ENCODE measurements at regions not wholly inside any gene's neighbourhood (a gene's known extent, or its start where the extent isn't known, plus 50 kb on each side); places are given as distances from the start of the nearest gene placed in this dataset.
A peak's percentile ranks its signal among the peaks of the same experiment; 100 is the strongest.

- TF ChIP-seq CTCF (conservative IDR thresholded peaks at IDR 0.05; ENCODE audit: low read depth): no peak
- POLR2A ChIA-PET (ENCODE audit: low non-redundant PET): no interaction called here
- no peak overlapping the region for H3K27ac ChIP-seq
- CTCF ChIA-PET: no interaction called here
- DNase-seq (ENCODE audit: low spot score): no peak
Observed at GRCh38 chr12:68501226-68501625, 109.5 kb upstream of the RAP1B start.

GRCh38 chr12:68505970-68506369, 104.7 kb upstream of the RAP1B start:
- DNase-seq (ENCODE audit: low spot score): no peak
- ChIA-PET CTCF (no interaction called here), POLR2A (ENCODE audit: low non-redundant PET) (no interaction called here)
- no peak for TF ChIP-seq CTCF (conservative IDR thresholded peaks at IDR 0.05; ENCODE audit: low read depth)
- H3K27ac ChIP-seq: no peak overlapping the region

GRCh38 chr12:68506619-68507018, 104.1 kb upstream of the RAP1B start:
- ChIA-PET POLR2A (ENCODE audit: low non-redundant PET) (no interaction called here), CTCF (no interaction called here)
- DNase-seq (ENCODE audit: low spot score): no peak
- TF ChIP-seq CTCF (conservative IDR thresholded peaks at IDR 0.05; ENCODE audit: low read depth): no peak
- H3K27ac ChIP-seq: no peak overlapping the region

GRCh38 chr12:68507657-68508056, 103.0 kb upstream of the RAP1B start:
- TF ChIP-seq CTCF (conservative IDR thresholded peaks at IDR 0.05; ENCODE audit: low read depth): no peak
- no peak for DNase-seq (ENCODE audit: low spot score)
- POLR2A ChIA-PET (ENCODE audit: low non-redundant PET): no interaction called here
- H3K27ac ChIP-seq: no peak overlapping the region
- CTCF ChIA-PET: no interaction called here

- DNase-seq (ENCODE audit: low spot score): no peak
- CTCF ChIA-PET: no interaction called here
- H3K27ac ChIP-seq: no peak overlapping the region
- POLR2A ChIA-PET (ENCODE audit: low non-redundant PET): no interaction called here
- TF ChIP-seq CTCF (conservative IDR thresholded peaks at IDR 0.05; ENCODE audit: low read depth): no peak
Observed at GRCh38 chr12:68508576-68508975, 102.1 kb upstream of the RAP1B start.

- ChIA-PET CTCF (no interaction called here), POLR2A (ENCODE audit: low non-redundant PET) (no interaction called here)
- no peak overlapping the region for H3K27ac ChIP-seq
- no peak for DNase-seq (ENCODE audit: low spot score)
- no peak for TF ChIP-seq CTCF (conservative IDR thresholded peaks at IDR 0.05; ENCODE audit: low read depth)
Observed at GRCh38 chr12:68509242-68509641, 101.5 kb upstream of the RAP1B start.

GRCh38 chr12:68510397-68510796, 100.3 kb upstream of the RAP1B start:
- CTCF ChIA-PET: no interaction called here
- H3K27ac ChIP-seq: no peak overlapping the region
- TF ChIP-seq CTCF (conservative IDR thresholded peaks at IDR 0.05; ENCODE audit: low read depth): no peak
- peak; percentile 12 for DNase-seq (ENCODE audit: low spot score)
- POLR2A ChIA-PET (ENCODE audit: low non-redundant PET): interaction anchor here (0.8 kb wide), 1 partner anchor 59 kb away, joined by 3 read pairs; no protein-coding TSS in a partner anchor

Measured in RWPE1 (cell line).